ENCODE measurements at regions not wholly inside any gene's neighbourhood (a gene's known extent, or its start where the extent isn't known, plus 50 kb on each side); places are given as distances from the start of the nearest gene placed in this dataset.

- no peak overlapping the region for H2BK12ac ChIP-seq (ENCODE audit: insufficient read length, low read depth, low read length)
- H3K14ac ChIP-seq (ENCODE audit: insufficient read depth, low read length) = no peak overlapping the region
- H3T11ph ChIP-seq (ENCODE audit: low read length) = no peak overlapping the region
- no peaks in the 10 kb centered on the region for H3K27me3 ChIP-seq (ENCODE audit: insufficient read depth, low read length)
- H2BK120ac ChIP-seq (ENCODE audit: low read depth, low read length, poor library complexity, severe bottlenecking) = no peak overlapping the region
- H4K5ac ChIP-seq (ENCODE audit: insufficient read length, low read depth, low read length) = no peak overlapping the region
- H4K20me1 ChIP-seq (ENCODE audit: control insufficient read depth, insufficient read depth, insufficient read length) = no peaks in the 10 kb centered on the region
- DNase-seq = peak; percentile 31
- H3K23ac ChIP-seq (ENCODE audit: insufficient read length, low read depth, low read length) = no peak overlapping the region
- no peak overlapping the region for H4K8ac ChIP-seq (replicated peaks; ENCODE audit: insufficient read length, low read depth, low read length)
- no peak overlapping the region for H3K4me2 ChIP-seq (ENCODE audit: insufficient read depth, insufficient read length, low read length)
- Mint-ChIP-seq H3K4me1 (no peaks in the 10 kb centered on the region; a peak in 2 of 4 replicates), H3K4me3 (no peak overlapping the region), H3K27ac (no peak overlapping the region), H3K9me3 (no peaks in the 10 kb centered on the region), H3K36me3 (ENCODE audit: insufficient read depth in 1 of 3, low read depth in 3 of 3) (no peaks in the 10 kb centered on the region), H3K27me3 (ENCODE audit: low read depth) (no peaks in the 10 kb centered on the region)
- H3K9ac ChIP-seq (ENCODE audit: extremely low read depth, insufficient read length, low read length) = no peak overlapping the region
- no peaks in the 10 kb centered on the region for H3K9me3 ChIP-seq (ENCODE audit: control insufficient read depth, low read depth, low read length)
- no peak overlapping the region for H2AFZ ChIP-seq (ENCODE audit: low read length)
- H3K56ac ChIP-seq (ENCODE audit: insufficient read length, low read depth, low read length) = no peak overlapping the region
- no peak overlapping the region for H2BK5ac ChIP-seq (ENCODE audit: insufficient read length, low read length)
- H2BK15ac ChIP-seq (ENCODE audit: low read depth, low read length) = no peak overlapping the region
- H3K23me2 ChIP-seq (ENCODE audit: insufficient read length, low read depth, low read length, poor library complexity, severe bottlenecking) = no peaks in the 10 kb centered on the region
- H4K91ac ChIP-seq (ENCODE audit: insufficient read length, low read depth, low read length) = no peak overlapping the region
- no peak overlapping the region for H2AK5ac ChIP-seq (ENCODE audit: insufficient read length, low read length)
- H3K18ac ChIP-seq (ENCODE audit: insufficient read length, low read depth, low read length) = no peak overlapping the region
- no peak overlapping the region for H3K27ac ChIP-seq (ENCODE audit: insufficient read length, low read depth, low read length)
- H2BK20ac ChIP-seq (ENCODE audit: low read depth, low read length, poor library complexity, severe bottlenecking) = no peak overlapping the region
- no peaks in the 10 kb centered on the region for H3K79me2 ChIP-seq (ENCODE audit: insufficient read depth, low read length)
- WGBS (ENCODE audit: extremely low coverage, insufficient read length, low lambda C conversion rate) = no CpG with 5 or more reads among the region's 2 CpGs
- no peaks in the 10 kb centered on the region for H3K79me1 ChIP-seq (ENCODE audit: insufficient read depth, low read depth, low read length, poor library complexity, severe bottlenecking)
- no peaks in the 10 kb centered on the region for H3K4me1 ChIP-seq (ENCODE audit: insufficient read depth, low read length)
- TF ChIP-seq, protein P1, sequence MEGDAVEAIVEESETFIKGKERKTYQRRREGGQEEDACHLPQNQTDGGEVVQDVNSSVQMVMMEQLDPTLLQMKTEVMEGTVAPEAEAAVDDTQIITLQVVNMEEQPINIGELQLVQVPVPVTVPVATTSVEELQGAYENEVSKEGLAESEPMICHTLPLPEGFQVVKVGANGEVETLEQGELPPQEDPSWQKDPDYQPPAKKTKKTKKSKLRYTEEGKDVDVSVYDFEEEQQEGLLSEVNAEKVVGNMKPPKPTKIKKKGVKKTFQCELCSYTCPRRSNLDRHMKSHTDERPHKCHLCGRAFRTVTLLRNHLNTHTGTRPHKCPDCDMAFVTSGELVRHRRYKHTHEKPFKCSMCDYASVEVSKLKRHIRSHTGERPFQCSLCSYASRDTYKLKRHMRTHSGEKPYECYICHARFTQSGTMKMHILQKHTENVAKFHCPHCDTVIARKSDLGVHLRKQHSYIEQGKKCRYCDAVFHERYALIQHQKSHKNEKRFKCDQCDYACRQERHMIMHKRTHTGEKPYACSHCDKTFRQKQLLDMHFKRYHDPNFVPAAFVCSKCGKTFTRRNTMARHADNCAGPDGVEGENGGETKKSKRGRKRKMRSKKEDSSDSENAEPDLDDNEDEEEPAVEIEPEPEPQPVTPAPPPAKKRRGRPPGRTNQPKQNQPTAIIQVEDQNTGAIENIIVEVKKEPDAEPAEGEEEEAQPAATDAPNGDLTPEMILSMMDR (conservative IDR thresholded peaks at IDR 0.05) = no peak
- no peak overlapping the region for H3K4ac ChIP-seq (ENCODE audit: low read depth, low read length)
Measured at GRCh38 chr3:41065340-41065739, 134.0 kb upstream of the CTNNB1 start.

All from H9 (cell line).